ENCODE measurements at regions not wholly inside any gene's neighbourhood (a gene's known extent, or its start where the extent isn't known, plus 50 kb on each side); places are given as distances from the start of the nearest gene placed in this dataset.

DNA sequence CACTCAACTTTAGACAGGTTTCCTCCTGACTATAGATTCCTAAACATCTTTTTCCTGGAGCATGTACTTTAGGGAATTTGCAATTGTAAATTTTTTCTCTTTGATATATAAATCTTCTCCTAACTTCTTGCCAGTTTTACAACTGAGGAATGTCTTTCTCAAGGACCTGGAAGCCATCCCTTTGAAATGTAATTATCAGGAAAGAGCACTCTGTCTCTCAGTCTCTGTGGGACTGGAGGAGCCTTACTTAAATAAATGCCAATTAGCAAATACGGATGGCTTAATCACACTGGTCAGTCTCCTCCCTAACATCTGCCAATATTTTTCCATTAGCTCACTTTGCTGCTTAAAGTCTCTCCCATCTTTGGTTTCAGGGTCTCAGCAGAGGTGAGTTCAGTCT lies 344.3 kb upstream of the ARRDC3 start:
- TF ChIP-seq EZH2phosphoT487 (IDR thresholded peaks at IDR 0.05; ENCODE audit: borderline replicate concordance, low read length): no peak
- TF ChIP-seq, protein P1, sequence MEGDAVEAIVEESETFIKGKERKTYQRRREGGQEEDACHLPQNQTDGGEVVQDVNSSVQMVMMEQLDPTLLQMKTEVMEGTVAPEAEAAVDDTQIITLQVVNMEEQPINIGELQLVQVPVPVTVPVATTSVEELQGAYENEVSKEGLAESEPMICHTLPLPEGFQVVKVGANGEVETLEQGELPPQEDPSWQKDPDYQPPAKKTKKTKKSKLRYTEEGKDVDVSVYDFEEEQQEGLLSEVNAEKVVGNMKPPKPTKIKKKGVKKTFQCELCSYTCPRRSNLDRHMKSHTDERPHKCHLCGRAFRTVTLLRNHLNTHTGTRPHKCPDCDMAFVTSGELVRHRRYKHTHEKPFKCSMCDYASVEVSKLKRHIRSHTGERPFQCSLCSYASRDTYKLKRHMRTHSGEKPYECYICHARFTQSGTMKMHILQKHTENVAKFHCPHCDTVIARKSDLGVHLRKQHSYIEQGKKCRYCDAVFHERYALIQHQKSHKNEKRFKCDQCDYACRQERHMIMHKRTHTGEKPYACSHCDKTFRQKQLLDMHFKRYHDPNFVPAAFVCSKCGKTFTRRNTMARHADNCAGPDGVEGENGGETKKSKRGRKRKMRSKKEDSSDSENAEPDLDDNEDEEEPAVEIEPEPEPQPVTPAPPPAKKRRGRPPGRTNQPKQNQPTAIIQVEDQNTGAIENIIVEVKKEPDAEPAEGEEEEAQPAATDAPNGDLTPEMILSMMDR (IDR thresholded peaks at IDR 0.05; ENCODE audit: low read depth, low read length, poor library complexity, severe bottlenecking): no peak

Measured in DOHH2 (cell line).